Liver (tissue), 8 donors: ENCODE measurements at regions not wholly inside any gene's neighbourhood (a gene's known extent, or its start where the extent isn't known, plus 50 kb on each side); places are given as distances from the start of the nearest gene placed in this dataset.

Experiments
- DNase-seq: peaks from one replicate; pipeline ENCODE4 v3.0.0-alpha.2; 2017; ENCODE audit warnings: low spot score
- H3K27ac ChIP-seq, 2 donors: one replicate each; pipeline ENCODE4 v1.7.0; 2013; ENCODE audit warnings: inconsistent platforms in 2 of 2, low read length in 2 of 2, control low read depth in 1 of 2, low read depth in 1 of 2, mild to moderate bottlenecking in 1 of 2
- H3K27me3 ChIP-seq, 4 donors: one replicate each; pipeline versions ENCODE4 v1.6.1 to v1.7.0; 2013; ENCODE audit warnings: low read length in 3 of 4, inconsistent platforms in 1 of 4, mild to moderate bottlenecking in 1 of 4, moderate library complexity in 1 of 4; ENCODE audit not compliant: control insufficient read depth in 4 of 4, insufficient read depth in 4 of 4
- H3K36me3 ChIP-seq, 4 donors: one replicate each; pipeline versions ENCODE4 v1.6.1 to v1.7.0; 2013; ENCODE audit warnings: low read length in 3 of 4, mild to moderate bottlenecking in 3 of 4, low read depth in 1 of 4, moderate library complexity in 1 of 4; ENCODE audit not compliant: control insufficient read depth in 4 of 4, insufficient read depth in 3 of 4
- H3K4me1 ChIP-seq, 4 donors: one replicate each; pipeline versions ENCODE4 v1.6.1 to v1.7.0; 2013; ENCODE audit warnings: low read length in 3 of 4, mild to moderate bottlenecking in 3 of 4, moderate library complexity in 1 of 4; ENCODE audit not compliant: control insufficient read depth in 4 of 4, insufficient read depth in 4 of 4
- H3K4me3 ChIP-seq, 3 donors: one replicate each; pipeline versions ENCODE4 v1.6.1 to v1.7.0; 2013; ENCODE audit warnings: low read length in 3 of 3, control low read depth in 1 of 3, low read depth in 1 of 3, mild to moderate bottlenecking in 1 of 3
- H3K9ac ChIP-seq, 2 donors: one replicate each; pipeline ENCODE4 v1.7.0; 2013; ENCODE audit warnings: low read length in 2 of 2, mild to moderate bottlenecking in 2 of 2, moderate library complexity in 2 of 2, control low read depth in 1 of 2, low read depth in 1 of 2
- H3K9me3 ChIP-seq, 4 donors: one replicate each; pipeline versions ENCODE4 v1.6.1 to v1.7.0; 2013; ENCODE audit warnings: low read length in 3 of 4; ENCODE audit not compliant: control insufficient read depth in 4 of 4
- ATF3 ChIP-seq: IDR thresholded peaks from 2 replicates; pipeline ENCODE4 v1.6.1; 2016; ENCODE audit warnings: antibody characterized with exemption
- CTCF ChIP-seq: fragments of 150-350 bp; IDR thresholded peaks from 2 replicates; pipeline ENCODE4 v1.5.1; 2017; ENCODE audit warnings: improper control_type of control experiment, low read depth, low read length; ENCODE audit not compliant: missing input control
- EGR1 ChIP-seq, 2 donors: IDR thresholded peaks; 2 replicates each; pipeline ENCODE4 v1.6.1; 2016 to 2018; ENCODE audit warnings: antibody characterized with exemption in 2 of 2, low read depth in 2 of 2
- FOXA1 ChIP-seq: IDR thresholded peaks from 2 replicates; pipeline ENCODE4 v1.6.1; 2016; ENCODE audit warnings: antibody characterized with exemption
- FOXA2 ChIP-seq: IDR thresholded peaks from 2 replicates; pipeline ENCODE4 v1.6.1; 2016; ENCODE audit warnings: antibody characterized with exemption
- GABPA ChIP-seq, 2 donors: IDR thresholded peaks in 1 of 2; conservative IDR thresholded peaks in 1 of 2; 2 replicates each; pipeline ENCODE4 v1.6.1; 2016; ENCODE audit warnings: antibody characterized with exemption in 2 of 2, mild to moderate bottlenecking in 1 of 2, moderate library complexity in 1 of 2
- HNF4A ChIP-seq, 2 donors: conservative IDR thresholded peaks; 2 replicates each; pipeline ENCODE4 v1.6.1; 2016; ENCODE audit warnings: antibody characterized with exemption in 2 of 2, mild to moderate bottlenecking in 2 of 2
- HNF4G ChIP-seq: IDR thresholded peaks from 2 replicates; pipeline ENCODE4 v1.6.1; 2016; ENCODE audit warnings: antibody characterized with exemption
- JUND ChIP-seq, 2 donors: IDR thresholded peaks; 2 replicates each; pipeline ENCODE4 v1.6.1; 2016; ENCODE audit warnings: antibody characterized with exemption in 2 of 2
- MAX ChIP-seq: IDR thresholded peaks from 2 replicates; pipeline ENCODE4 v1.6.1; 2016; ENCODE audit warnings: antibody characterized with exemption
- NR2F2 ChIP-seq: IDR thresholded peaks from 2 replicates; pipeline ENCODE4 v1.6.1; 2016; ENCODE audit warnings: antibody characterized with exemption
- RAD21 ChIP-seq, 2 donors: IDR thresholded peaks; 2 replicates each; pipeline ENCODE4 v1.6.1; 2016; ENCODE audit warnings: antibody characterized with exemption in 2 of 2, mild to moderate bottlenecking in 2 of 2
- REST ChIP-seq: IDR thresholded peaks from 2 replicates; pipeline ENCODE4 v1.6.1; 2016; ENCODE audit warnings: antibody characterized with exemption, mild to moderate bottlenecking
- RXRA ChIP-seq, 2 donors: IDR thresholded peaks; 2 replicates each; pipeline ENCODE4 v1.6.1; 2017 to 2018; ENCODE audit warnings: antibody characterized with exemption in 2 of 2, mild to moderate bottlenecking in 1 of 2
- SP1 ChIP-seq: IDR thresholded peaks from 2 replicates; pipeline ENCODE4 v1.6.1; 2018; ENCODE audit warnings: antibody characterized with exemption, mild to moderate bottlenecking
- TAF1 ChIP-seq: conservative IDR thresholded peaks from 2 replicates; pipeline ENCODE4 v1.6.1; 2016; ENCODE audit warnings: antibody characterized with exemption, mild to moderate bottlenecking
- YY1 ChIP-seq: IDR thresholded peaks from 2 replicates; pipeline ENCODE4 v1.6.1; 2016; ENCODE audit warnings: antibody characterized with exemption, mild to moderate bottlenecking
- ZBTB33 ChIP-seq: IDR thresholded peaks from 2 replicates; pipeline ENCODE4 v1.6.1; 2016; ENCODE audit warnings: antibody characterized with exemption
- WGBS: extraction: QIAGEN DNeasy Blood & Tissue Kit; methylation state at CpG from one replicate; pipeline ENCODE4 v1.1.7; 2013; 5-methylcytosine and 5-hydroxymethylcytosine counted together
- donor health status: healthy.
- donor health status: healthy.
- donor health status: healthy.
- donor health status: healthy.
- donor health status: healthy.

GRCh38 chrX:1052021-1052420 lies 160.4 kb downstream of the CRLF2 start:
- Histone ChIP-seq H3K9me3 (peaks cover 10 to 23% (median 20%) of the 10 kb centered on the region in 4 donors), H3K4me1 (no peaks in the 10 kb centered on the region), H3K27ac (no peak overlapping the region), H3K4me3 (no peak overlapping the region), H3K36me3 (no peaks in the 10 kb centered on the region), H3K9ac (no peak overlapping the region), H3K27me3 (no peaks in the 10 kb centered on the region)
- 95% methylated on average over 3 of the region's 3 CpGs for WGBS
- TF ChIP-seq ZBTB33 (no peak), FOXA2 (no peak), NR2F2 (no peak), CTCF (no peak), EGR1 (IDR thresholded peaks at IDR 0.05; ENCODE audit: low read depth in 2 of 2) (no peak), RAD21 (IDR thresholded peaks at IDR 0.05) (no peak), YY1 (no peak), HNF4A (conservative IDR thresholded peaks at IDR 0.05) (no peak), ATF3 (no peak)
- no peak for DNase-seq

- H3K9ac ChIP-seq = no peak overlapping the region
- TF ChIP-seq SP1 (no peak), RXRA (IDR thresholded peaks at IDR 0.05) (no peak), HNF4G (no peak), NR2F2 (no peak), JUND (IDR thresholded peaks at IDR 0.05) (no peak), YY1 (no peak), FOXA2 (no peak), RAD21 (IDR thresholded peaks at IDR 0.05) (no peak), TAF1 (no peak), REST (no peak), MAX (no peak), EGR1 (IDR thresholded peaks at IDR 0.05; ENCODE audit: low read depth in 2 of 2) (no peak), ZBTB33 (no peak), ATF3 (no peak), GABPA (IDR thresholded peaks at IDR 0.05 in 1 of 2, conservative IDR thresholded peaks at IDR 0.05 in 1 of 2) (no peak), FOXA1 (no peak), CTCF (no peak), HNF4A (conservative IDR thresholded peaks at IDR 0.05) (no peak)
- no peaks in the 10 kb centered on the region for H3K27me3 ChIP-seq
- peaks cover 10 to 23% (median 20%) of the 10 kb centered on the region in 4 donors for H3K9me3 ChIP-seq
- DNase-seq = no peak
- H3K36me3 ChIP-seq = no peaks in the 10 kb centered on the region
- no peak overlapping the region for H3K27ac ChIP-seq
- H3K4me1 ChIP-seq = no peaks in the 10 kb centered on the region
- 100% methylated on average over 1 of the region's 1 CpG for WGBS
- peak overlapping the region in 1 of 3 donors; percentile 41 for H3K4me3 ChIP-seq
Observed at GRCh38 chrX:1051421-1051820, 161.0 kb downstream of the CRLF2 start.
